Erythroblast (primary cell): ENCODE measurements at regions not wholly inside any gene's neighbourhood (a gene's known extent, or its start where the extent isn't known, plus 50 kb on each side); places are given as distances from the start of the nearest gene placed in this dataset.
"Not testable (repeated sequence)": the region's sequence is repeated elsewhere in the genome, so short reads cannot be mapped to it uniquely, and the experiment has no call there.

Source experiments
- DNase-seq, 2 experiments: peaks; one replicate each; lab custom pipeline; 2025; lab: John Stamatoyannopoulos, UW
- GATA1 ChIP-seq: IDR thresholded peaks from 2 replicates; pipeline ENCODE4 v1.6.1; 2011; ENCODE audit warnings: low read depth, mild to moderate bottlenecking, control low read depth, low read length, moderate library complexity
- POLR2A ChIP-seq: IDR thresholded peaks from 2 replicates; pipeline ENCODE4 v1.6.1; 2011; ENCODE audit warnings: mild to moderate bottlenecking, low read length

- DNase-seq: no peak
- no peak for TF ChIP-seq POLR2A
- no peak for TF ChIP-seq GATA1
Measured at GRCh38 chr4:86452422-86452891, 92.6 kb upstream of the MAPK10 start.

GRCh38 chr4:86452924-86453531 is 93.2 kb upstream of the MAPK10 start:
- DNase-seq: no peak
- TF ChIP-seq POLR2A (no peak), GATA1 (no peak)

- not testable (repeated sequence) for DNase-seq
Measured at GRCh38 chr4:86453611-86454072, 93.8 kb upstream of the MAPK10 start.

GRCh38 chr4:86461849-86462248 is 102.0 kb upstream of the MAPK10 start:
- no peak for DNase-seq
- TF ChIP-seq GATA1: no peak
- TF ChIP-seq POLR2A: no peak

GRCh38 chr4:86472377-86473019 is 112.6 kb upstream of the MAPK10 start:
- TF ChIP-seq POLR2A (no peak), GATA1 (no peak)
- no peak for DNase-seq

GRCh38 chr4:86478151-86478550 is 116.0 kb upstream of the PTPN13 start:
- DNase-seq: not testable (repeated sequence)

GRCh38 chr4:86481440-86481839 is 112.7 kb upstream of the PTPN13 start:
- DNase-seq: no peak
- TF ChIP-seq GATA1: no peak

- no peak for DNase-seq
- TF ChIP-seq GATA1 (no peak), POLR2A (no peak)
Measured at GRCh38 chr4:86482306-86483172, 111.6 kb upstream of the PTPN13 start.

- no peak for DNase-seq
- no peak for TF ChIP-seq GATA1
- no peak for TF ChIP-seq POLR2A
Measured at GRCh38 chr4:86483173-86483490, 111.0 kb upstream of the PTPN13 start.

GRCh38 chr4:86483773-86484172 is 110.3 kb upstream of the PTPN13 start:
- no peak for DNase-seq
- TF ChIP-seq POLR2A: no peak
- TF ChIP-seq GATA1: no peak

- no peak for TF ChIP-seq POLR2A
- no peak for TF ChIP-seq GATA1
- no peak for DNase-seq
Measured at GRCh38 chr4:86484241-86484640, 109.9 kb upstream of the PTPN13 start.

- DNase-seq: no peak
- TF ChIP-seq GATA1: no peak
- TF ChIP-seq POLR2A: no peak
Measured at GRCh38 chr4:86487738-86488348, 106.3 kb upstream of the PTPN13 start.

GRCh38 chr4:86493460-86493859 is 100.7 kb upstream of the PTPN13 start:
- TF ChIP-seq POLR2A (no peak), GATA1 (no peak)
- DNase-seq: no peak
